ENCODE measurements at regions not wholly inside any gene's neighbourhood (a gene's known extent, or its start where the extent isn't known, plus 50 kb on each side); places are given as distances from the start of the nearest gene placed in this dataset.

DNA sequence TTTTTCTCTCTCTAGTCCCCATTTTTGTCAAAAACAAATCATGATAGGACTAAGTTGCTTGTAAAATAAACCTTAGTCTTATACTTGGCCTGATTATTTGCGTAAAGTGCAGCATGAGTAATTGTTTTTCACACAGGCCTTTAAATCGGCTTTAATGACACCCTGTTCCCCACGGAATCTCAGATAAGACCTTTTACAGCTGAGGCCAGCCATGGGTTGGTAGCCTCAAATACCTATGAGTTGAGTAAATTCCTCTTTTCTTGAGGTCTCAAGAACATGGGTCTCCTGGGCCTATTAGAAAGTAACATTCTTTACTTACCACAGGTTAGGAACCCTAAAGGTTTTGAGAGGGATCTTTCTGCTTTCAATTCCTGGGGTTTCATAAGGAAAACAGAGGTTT, 761.0 kb upstream of the PHF14 start:
- Histone ChIP-seq H2AK5ac (ENCODE audit: insufficient read length, low read length) (no peak overlapping the region), H3K4me2 (ENCODE audit: insufficient read depth, insufficient read length, low read length) (no peak overlapping the region), H2BK20ac (ENCODE audit: low read depth, low read length, poor library complexity, severe bottlenecking) (no peak overlapping the region), H3K79me1 (ENCODE audit: insufficient read depth, low read depth, low read length, poor library complexity, severe bottlenecking) (no peaks in the 10 kb centered on the region), H4K91ac (ENCODE audit: insufficient read length, low read depth, low read length) (no peak overlapping the region), H2BK15ac (ENCODE audit: low read depth, low read length) (no peak overlapping the region), H3T11ph (ENCODE audit: low read length) (no peak overlapping the region), H3K23ac (ENCODE audit: insufficient read length, low read depth, low read length) (no peak overlapping the region), H4K8ac (replicated peaks; ENCODE audit: insufficient read length, low read depth, low read length) (no peak overlapping the region), H2AFZ (ENCODE audit: low read length) (no peak overlapping the region), H3K4ac (ENCODE audit: low read depth, low read length) (no peak overlapping the region), H3K4me1 (ENCODE audit: insufficient read depth, low read length) (no peaks in the 10 kb centered on the region), H3K14ac (ENCODE audit: insufficient read depth, low read length) (no peak overlapping the region), H3K23me2 (ENCODE audit: insufficient read length, low read depth, low read length, poor library complexity, severe bottlenecking) (no peaks in the 10 kb centered on the region), H3K9ac (ENCODE audit: extremely low read depth, insufficient read length, low read length) (no peak overlapping the region), H3K9me3 (ENCODE audit: control insufficient read depth, low read depth, low read length) (peaks cover 8% of the 10 kb centered on the region), H3K79me2 (ENCODE audit: insufficient read depth, low read length) (no peaks in the 10 kb centered on the region), H3K18ac (ENCODE audit: insufficient read length, low read depth, low read length) (no peak overlapping the region), H2BK5ac (ENCODE audit: insufficient read length, low read length) (no peak overlapping the region), H3K27ac (ENCODE audit: insufficient read length, low read depth, low read length) (no peak overlapping the region), H4K5ac (ENCODE audit: insufficient read length, low read depth, low read length) (no peak overlapping the region), H4K20me1 (ENCODE audit: control insufficient read depth, insufficient read depth, insufficient read length) (no peaks in the 10 kb centered on the region), H3K56ac (ENCODE audit: insufficient read length, low read depth, low read length) (no peak overlapping the region), H2BK120ac (ENCODE audit: low read depth, low read length, poor library complexity, severe bottlenecking) (no peak overlapping the region), H3K27me3 (ENCODE audit: insufficient read depth, low read length) (no peaks in the 10 kb centered on the region), H2BK12ac (ENCODE audit: insufficient read length, low read depth, low read length) (no peak overlapping the region)
- Mint-ChIP-seq H3K27ac (no peak overlapping the region), H3K9me3 (peaks cover 9 to 13% of the 10 kb centered on the region in 2 experiments; a peak in 4 of 5 replicates), H3K4me1 (no peaks in the 10 kb centered on the region), H3K27me3 (ENCODE audit: low read depth) (no peaks in the 10 kb centered on the region), H3K4me3 (no peak overlapping the region), H3K36me3 (ENCODE audit: insufficient read depth in 1 of 3, low read depth in 3 of 3) (peaks cover 0 to 12% (median 9%) of the 10 kb centered on the region in 3 experiments; a peak in 5 of 7 replicates)
- TF ChIP-seq, protein P1, sequence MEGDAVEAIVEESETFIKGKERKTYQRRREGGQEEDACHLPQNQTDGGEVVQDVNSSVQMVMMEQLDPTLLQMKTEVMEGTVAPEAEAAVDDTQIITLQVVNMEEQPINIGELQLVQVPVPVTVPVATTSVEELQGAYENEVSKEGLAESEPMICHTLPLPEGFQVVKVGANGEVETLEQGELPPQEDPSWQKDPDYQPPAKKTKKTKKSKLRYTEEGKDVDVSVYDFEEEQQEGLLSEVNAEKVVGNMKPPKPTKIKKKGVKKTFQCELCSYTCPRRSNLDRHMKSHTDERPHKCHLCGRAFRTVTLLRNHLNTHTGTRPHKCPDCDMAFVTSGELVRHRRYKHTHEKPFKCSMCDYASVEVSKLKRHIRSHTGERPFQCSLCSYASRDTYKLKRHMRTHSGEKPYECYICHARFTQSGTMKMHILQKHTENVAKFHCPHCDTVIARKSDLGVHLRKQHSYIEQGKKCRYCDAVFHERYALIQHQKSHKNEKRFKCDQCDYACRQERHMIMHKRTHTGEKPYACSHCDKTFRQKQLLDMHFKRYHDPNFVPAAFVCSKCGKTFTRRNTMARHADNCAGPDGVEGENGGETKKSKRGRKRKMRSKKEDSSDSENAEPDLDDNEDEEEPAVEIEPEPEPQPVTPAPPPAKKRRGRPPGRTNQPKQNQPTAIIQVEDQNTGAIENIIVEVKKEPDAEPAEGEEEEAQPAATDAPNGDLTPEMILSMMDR (conservative IDR thresholded peaks at IDR 0.05): no peak
- no CpG with 5 or more reads among the region's 3 CpGs for WGBS (ENCODE audit: extremely low coverage, insufficient read length, low lambda C conversion rate)
- DNase-seq: no peak

All from H9 (cell line).